Activated T-cell treated with anti-CD3 and anti-CD28 coated beads, Interleukin-2, amount 50 U/mL, for 4 hours (primary cell): ENCODE measurements at regions not wholly inside any gene's neighbourhood (a gene's known extent, or its start where the extent isn't known, plus 50 kb on each side); places are given as distances from the start of the nearest gene placed in this dataset.
A peak's percentile ranks its signal among the peaks of the same experiment; 100 is the strongest.
"Not testable (repeated sequence)": the region's sequence is repeated elsewhere in the genome, so short reads cannot be mapped to it uniquely, and the experiment has no call there.

Experiments used
- ATAC-seq, 2 donors: fragments of 200-7000 bp; cut with Tn5 transposase; one replicate each; pipeline ENCODE4 v1.10.0; 2021
- DNase-seq: peaks from one replicate; pipeline ENCODE4 v3.0.0-alpha.2; 2020
- H3K27me3 Mint-ChIP-seq: one replicate; pipeline ENCODE4 v1.8.0; 2021; ENCODE audit warnings: low read depth, mixed read lengths
- H3K36me3 Mint-ChIP-seq: one replicate; pipeline ENCODE4 v1.8.0; 2022; ENCODE audit warnings: mixed read lengths; ENCODE audit not compliant: insufficient read depth
- H3K4me1 Mint-ChIP-seq: one replicate; pipeline ENCODE4 v1.8.0; 2021; ENCODE audit warnings: low read depth, mixed read lengths
- H3K4me3 Mint-ChIP-seq: one replicate; pipeline ENCODE4 v1.8.0; 2021; ENCODE audit warnings: mild to moderate bottlenecking, moderate library complexity, mixed read lengths
- H3K9me3 Mint-ChIP-seq: one replicate; pipeline ENCODE4 v1.8.0; 2021; ENCODE audit warnings: mixed read lengths

GRCh38 chr13:40370661-40371060, 295.8 kb downstream of the FOXO1 start:
- Mint-ChIP-seq H3K4me1 (peaks cover 40% of the 10 kb centered on the region), H3K27me3 (no peaks in the 10 kb centered on the region), H3K36me3 (no peaks in the 10 kb centered on the region), H3K9me3 (peaks cover 6% of the 10 kb centered on the region), H3K4me3 (no peak overlapping the region)
- DNase-seq = no peak
- no peak for ATAC-seq

DNA sequence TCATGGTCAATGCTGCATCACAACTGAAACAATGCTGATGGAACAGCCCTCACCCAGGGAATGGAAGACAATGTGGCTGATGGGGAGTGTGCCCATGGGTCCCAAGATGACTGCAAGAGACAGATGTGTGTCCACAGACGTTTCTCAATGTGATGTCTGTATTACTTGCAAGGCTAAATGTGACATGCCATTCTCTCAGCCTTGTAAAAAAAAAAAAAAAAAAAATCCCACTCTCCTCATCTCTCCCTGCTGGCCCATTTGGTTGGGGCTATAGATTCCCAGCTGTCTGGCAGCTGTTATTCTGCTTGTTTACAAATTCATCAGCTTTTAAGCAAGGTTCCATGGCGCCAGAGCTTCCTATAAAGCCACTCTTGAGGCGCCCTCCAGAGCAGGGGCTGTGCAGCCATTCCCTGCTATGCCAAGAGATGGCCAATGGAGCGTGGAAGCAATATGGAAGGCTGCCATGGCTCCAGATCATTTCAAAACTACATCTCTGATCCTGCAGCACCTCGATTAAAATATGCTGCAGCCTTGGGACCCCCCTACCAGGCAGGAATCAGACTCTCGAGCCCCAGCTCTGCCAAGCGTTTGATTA, 294.8 kb downstream of the FOXO1 start:
- Mint-ChIP-seq H3K9me3 (peaks cover 6% of the 10 kb centered on the region), H3K4me1 (peaks cover 40% of the 10 kb centered on the region), H3K27me3 (no peaks in the 10 kb centered on the region), H3K36me3 (no peaks in the 10 kb centered on the region), H3K4me3 (no peak overlapping the region)
- ATAC-seq (no peak), DNase-seq (no peak)

DNA sequence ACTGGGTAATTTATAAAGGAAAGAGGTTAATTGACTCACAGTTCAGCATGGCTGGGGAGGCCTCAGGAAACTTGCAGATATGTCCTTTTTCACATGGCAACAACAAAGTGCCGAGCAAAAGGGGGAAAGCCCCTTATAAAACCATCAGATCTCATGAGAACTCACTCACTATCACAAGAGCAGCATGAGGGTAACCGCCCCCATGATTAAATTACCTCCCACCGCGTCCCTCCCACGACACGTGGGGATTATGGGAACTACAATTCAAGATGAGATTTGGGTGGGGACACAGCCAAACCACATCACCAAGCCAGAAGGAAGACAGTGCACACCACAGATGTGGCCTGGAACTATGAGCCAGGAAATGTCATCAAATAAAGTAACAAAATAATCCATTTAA, 292.8 kb downstream of the FOXO1 start:
- H3K4me1 Mint-ChIP-seq = peaks cover 45% of the 10 kb centered on the region
- peak; percentile 74 to 81 for ATAC-seq
- not testable (repeated sequence) for H3K9me3 Mint-ChIP-seq, H3K36me3 Mint-ChIP-seq, H3K27me3 Mint-ChIP-seq, H3K4me3 Mint-ChIP-seq
- DNase-seq = peak; percentile 31

GRCh38 chr13:40375489-40376171, 290.8 kb downstream of the FOXO1 start:
- Mint-ChIP-seq H3K9me3 (peaks cover 9% of the 10 kb centered on the region), H3K4me1 (peaks cover 43% of the 10 kb centered on the region), H3K4me3 (no peak overlapping the region), H3K27me3 (no peaks in the 10 kb centered on the region), H3K36me3 (no peaks in the 10 kb centered on the region)
- no peak for ATAC-seq
- no peak for DNase-seq

DNA sequence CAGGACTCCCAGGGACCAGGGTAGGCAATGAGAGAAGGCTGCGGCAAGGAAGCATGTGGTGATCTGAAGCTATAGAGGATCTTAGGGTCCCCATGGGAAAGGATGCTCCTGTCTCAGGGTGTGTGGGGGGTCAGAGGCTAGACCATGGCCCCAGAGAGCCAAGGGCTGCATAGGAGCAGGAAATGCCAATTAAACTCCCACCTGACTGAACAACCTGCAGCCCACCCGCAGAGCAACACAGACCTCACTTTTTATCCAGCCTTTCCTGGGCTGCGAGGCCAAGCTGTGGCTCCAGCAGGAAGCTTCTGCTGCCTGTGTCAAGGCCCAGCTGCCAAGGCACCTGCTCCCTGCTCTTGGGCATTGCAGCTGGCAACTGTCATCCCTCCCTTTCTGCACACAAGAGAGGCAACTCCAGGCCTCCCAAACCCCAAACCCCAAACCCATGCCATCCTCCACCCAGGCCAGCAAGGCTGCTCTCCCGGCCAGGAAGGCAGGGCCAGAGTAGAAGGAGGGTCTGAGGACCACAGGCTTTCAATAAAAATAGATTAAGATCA, 290.1 kb downstream of the FOXO1 start:
- no peaks in the 10 kb centered on the region for H3K36me3 Mint-ChIP-seq
- H3K9me3 Mint-ChIP-seq = peaks cover 9% of the 10 kb centered on the region

DNA sequence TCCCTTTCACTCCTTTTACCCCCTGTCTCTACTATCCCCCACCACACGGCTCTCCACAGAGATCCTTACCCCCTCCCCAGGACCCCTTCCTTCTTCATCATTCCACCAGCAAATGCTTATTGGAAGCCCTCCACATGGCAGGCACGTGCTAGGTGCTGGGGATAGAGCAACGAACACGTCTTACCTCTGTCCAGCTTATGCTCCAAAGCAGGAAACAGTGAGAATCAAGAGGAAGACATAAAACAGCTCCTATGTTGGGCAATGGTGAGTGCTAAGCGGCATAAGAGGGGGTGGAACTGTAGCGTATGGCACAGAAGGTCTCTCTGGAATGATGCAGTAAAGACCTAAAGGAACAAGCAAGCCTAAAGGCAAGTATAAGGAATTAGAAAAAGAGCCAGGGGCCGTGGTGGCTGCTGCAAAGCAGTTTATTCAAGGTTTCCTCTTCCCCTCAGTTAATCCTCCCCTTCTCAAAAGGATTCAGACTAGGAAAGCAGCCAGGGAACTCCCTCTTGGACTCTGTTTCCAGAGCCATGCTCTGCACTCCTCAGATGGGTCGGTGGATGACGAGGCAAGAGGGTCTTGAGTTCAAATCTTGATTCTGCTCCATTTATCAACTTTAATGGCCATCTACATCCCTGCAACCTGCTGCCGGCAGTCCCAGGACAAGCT, 289.4 kb downstream of the FOXO1 start:
- Mint-ChIP-seq H3K27me3 (no peaks in the 10 kb centered on the region), H3K36me3 (no peaks in the 10 kb centered on the region), H3K4me3 (no peak overlapping the region), H3K4me1 (peaks cover 31% of the 10 kb centered on the region), H3K9me3 (peaks cover 9% of the 10 kb centered on the region)
- ATAC-seq (no peak), DNase-seq (no peak)

More for the DNA sequence above, 290.1 kb downstream of the FOXO1 start:
- Mint-ChIP-seq H3K27me3 (no peaks in the 10 kb centered on the region), H3K4me1 (peaks cover 36% of the 10 kb centered on the region), H3K4me3 (no peak overlapping the region)
- DNase-seq = no peak
- ATAC-seq = no peak

GRCh38 chr13:40377783-40378182, 288.7 kb downstream of the FOXO1 start:
- Mint-ChIP-seq H3K27me3 (no peaks in the 10 kb centered on the region), H3K9me3 (peaks cover 9% of the 10 kb centered on the region), H3K4me1 (peaks cover 29% of the 10 kb centered on the region), H3K4me3 (no peak overlapping the region), H3K36me3 (no peaks in the 10 kb centered on the region)
- DNase-seq (peak; percentile 33), ATAC-seq (peak; percentile 84 to 87)

- peaks cover 15% of the 10 kb centered on the region for H3K4me1 Mint-ChIP-seq
- ATAC-seq (no peak), DNase-seq (no peak)
- no peak overlapping the region for H3K4me3 Mint-ChIP-seq
- H3K27me3 Mint-ChIP-seq = no peaks in the 10 kb centered on the region
- H3K9me3 Mint-ChIP-seq = peaks cover 4% of the 10 kb centered on the region
- H3K36me3 Mint-ChIP-seq = no peaks in the 10 kb centered on the region
Measured at GRCh38 chr13:40379196-40379595, 287.2 kb downstream of the FOXO1 start.

DNA sequence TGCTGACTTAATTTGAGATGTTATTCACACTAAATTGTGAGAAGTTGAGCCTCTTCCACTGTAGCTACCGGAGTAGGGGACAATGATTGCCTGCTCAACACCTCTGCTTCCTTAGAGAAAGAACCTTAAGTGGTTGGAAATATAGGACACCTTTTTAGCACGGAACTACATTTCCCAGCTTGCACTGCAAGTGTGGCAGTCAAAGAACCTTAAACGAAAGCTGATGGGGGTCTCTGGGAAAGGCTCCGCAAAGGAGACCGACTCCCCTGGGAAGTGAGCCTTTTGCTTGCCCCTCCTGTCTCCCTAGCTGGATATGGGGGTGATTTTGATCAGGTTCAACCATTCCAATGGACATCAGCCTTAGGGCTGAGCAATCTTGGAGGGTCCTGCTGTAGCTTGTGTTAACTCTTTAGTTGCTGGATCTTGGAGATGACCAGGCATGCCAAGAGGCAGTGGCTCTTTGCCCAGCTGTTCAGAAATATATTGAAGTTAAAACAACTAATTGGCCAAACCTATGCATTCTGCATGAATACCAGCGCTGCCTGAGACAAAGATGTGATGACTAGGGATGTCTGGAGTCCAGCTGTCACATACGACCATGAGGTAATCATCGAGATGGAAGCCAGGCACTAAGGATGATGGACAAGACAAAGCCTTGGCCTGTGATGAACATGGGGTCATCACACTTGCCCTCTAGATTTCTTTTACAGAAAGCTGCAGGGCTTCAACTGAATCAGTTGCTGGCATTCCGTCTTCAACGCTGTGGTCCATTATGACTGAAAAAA, 286.5 kb downstream of the FOXO1 start:
- no peak for ATAC-seq
- peaks cover 17% of the 10 kb centered on the region for H3K4me1 Mint-ChIP-seq

GRCh38 chr13:40381935-40382764, 284.3 kb downstream of the FOXO1 start:
- no peaks in the 10 kb centered on the region for H3K36me3 Mint-ChIP-seq
- H3K9me3 Mint-ChIP-seq = peaks cover 4% of the 10 kb centered on the region
- H3K4me1 Mint-ChIP-seq = peaks cover 27% of the 10 kb centered on the region
- H3K4me3 Mint-ChIP-seq = no peak overlapping the region
- ATAC-seq (no peak), DNase-seq (no peak)
- no peaks in the 10 kb centered on the region for H3K27me3 Mint-ChIP-seq

More for the DNA sequence above, 286.5 kb downstream of the FOXO1 start:
- no peak overlapping the region for H3K4me3 Mint-ChIP-seq
- no peaks in the 10 kb centered on the region for H3K27me3 Mint-ChIP-seq
- peaks cover 4% of the 10 kb centered on the region for H3K9me3 Mint-ChIP-seq
- no peaks in the 10 kb centered on the region for H3K36me3 Mint-ChIP-seq
- DNase-seq = no peak

- H3K4me1 Mint-ChIP-seq = peaks cover 29% of the 10 kb centered on the region
- peaks cover 4% of the 10 kb centered on the region for H3K9me3 Mint-ChIP-seq
- no peaks in the 10 kb centered on the region for H3K36me3 Mint-ChIP-seq
- H3K4me3 Mint-ChIP-seq = no peak overlapping the region
- H3K27me3 Mint-ChIP-seq = no peaks in the 10 kb centered on the region
- ATAC-seq (no peak), DNase-seq (no peak)
Measured at GRCh38 chr13:40383132-40383531, 283.3 kb downstream of the FOXO1 start.

GRCh38 chr13:40383885-40384284, 282.6 kb downstream of the FOXO1 start:
- no peaks in the 10 kb centered on the region for H3K36me3 Mint-ChIP-seq
- no peak overlapping the region for H3K4me3 Mint-ChIP-seq
- H3K9me3 Mint-ChIP-seq = no peaks in the 10 kb centered on the region
- no peaks in the 10 kb centered on the region for H3K27me3 Mint-ChIP-seq
- ATAC-seq (no peak), DNase-seq (no peak)
- peaks cover 33% of the 10 kb centered on the region for H3K4me1 Mint-ChIP-seq

GRCh38 chr13:40384976-40385857, 281.2 kb downstream of the FOXO1 start:
- Mint-ChIP-seq H3K4me3 (no peak overlapping the region), H3K9me3 (no peaks in the 10 kb centered on the region), H3K4me1 (peaks cover 39% of the 10 kb centered on the region), H3K27me3 (no peaks in the 10 kb centered on the region), H3K36me3 (no peaks in the 10 kb centered on the region)
- DNase-seq = no peak
- ATAC-seq = no peak
